ENCODE measurements at regions not wholly inside any gene's neighbourhood (a gene's known extent, or its start where the extent isn't known, plus 50 kb on each side); places are given as distances from the start of the nearest gene placed in this dataset.

- Histone ChIP-seq H3K9ac (ENCODE audit: control insufficient read depth, extremely low read depth, insufficient read depth, low read length) (no peak overlapping the region), H3K27me3 (ENCODE audit: control insufficient read depth, extremely low read depth, insufficient read depth, low read length) (no peaks in the 10 kb centered on the region)
- dilution Hi-C loops (cut with MboI; ENCODE audit: extremely low pct_ligation_motif_present, low sequenced_read_pairs), result no loop called here
Measured at GRCh38 chr2:167862782-167863181, 384.6 kb downstream of the STK39 start.

GRCh38 chr2:167862296-167862695, 385.1 kb downstream of the STK39 start:
- Histone ChIP-seq H3K27me3 (ENCODE audit: control insufficient read depth, extremely low read depth, insufficient read depth, low read length) (no peaks in the 10 kb centered on the region), H3K4me2 (ENCODE audit: control insufficient read depth, extremely low read depth, insufficient read depth, low read depth, low read length) (no peak overlapping the region), H3K4me1 (ENCODE audit: control insufficient read depth, extremely low read depth, insufficient read depth, low read length) (no peaks in the 10 kb centered on the region), H3K4me3 (ENCODE audit: control insufficient read depth in 2 of 3, extremely low read depth in 1 of 3, insufficient read depth in 2 of 3, low read depth in 1 of 3, low read length in 3 of 3) (no peak overlapping the region), H3K79me2 (ENCODE audit: control insufficient read depth, insufficient read depth, low read length) (no peaks in the 10 kb centered on the region), H3K27ac (ENCODE audit: control insufficient read depth, insufficient read depth, low read length) (no peak overlapping the region), H3K9me1 (ENCODE audit: control insufficient read depth, extremely low read depth, insufficient read depth, low read length) (no peaks in the 10 kb centered on the region), H3K9me3 (ENCODE audit: control insufficient read depth, low read depth, low read length) (no peaks in the 10 kb centered on the region), H2AFZ (ENCODE audit: control insufficient read depth, low read length) (no peak overlapping the region), H4K20me1 (ENCODE audit: control insufficient read depth, extremely low read depth, insufficient read depth, low read length) (no peaks in the 10 kb centered on the region), H3K36me3 (ENCODE audit: control insufficient read depth in 2 of 2, extremely low read depth in 1 of 2, insufficient read depth in 2 of 2, low read length in 2 of 2) (no peaks in the 10 kb centered on the region), H3K9ac (ENCODE audit: control insufficient read depth, extremely low read depth, insufficient read depth, low read length) (no peak overlapping the region)
- FAIRE-seq (no peak), DNase-seq (ENCODE audit: low read depth, low spot score) (no peak)
- dilution Hi-C loops (cut with MboI; ENCODE audit: extremely low pct_ligation_motif_present, low sequenced_read_pairs), result no loop called here
- no peak for TF ChIP-seq CTCF (optimal IDR thresholded peaks at IDR 0.05 in 1 of 3, IDR thresholded peaks at IDR 0.05 in 1 of 3, conservative IDR thresholded peaks at IDR 0.05 in 1 of 3; ENCODE audit: extremely low read depth in 1 of 3, insufficient read depth in 2 of 3, low read length in 3 of 3)
- TF ChIP-seq EZH2 (IDR thresholded peaks at IDR 0.05; ENCODE audit: low read length), result no peak

More at GRCh38 chr2:167862782-167863181, 384.6 kb downstream of the STK39 start:
- Histone ChIP-seq H2AFZ (ENCODE audit: control insufficient read depth, low read length) (no peak overlapping the region), H3K27ac (ENCODE audit: control insufficient read depth, insufficient read depth, low read length) (no peak overlapping the region), H3K79me2 (ENCODE audit: control insufficient read depth, insufficient read depth, low read length) (no peaks in the 10 kb centered on the region), H3K4me1 (ENCODE audit: control insufficient read depth, extremely low read depth, insufficient read depth, low read length) (no peaks in the 10 kb centered on the region), H3K36me3 (ENCODE audit: control insufficient read depth in 2 of 2, extremely low read depth in 1 of 2, insufficient read depth in 2 of 2, low read length in 2 of 2) (no peaks in the 10 kb centered on the region), H3K9me3 (ENCODE audit: control insufficient read depth, low read depth, low read length) (no peaks in the 10 kb centered on the region), H3K9me1 (ENCODE audit: control insufficient read depth, extremely low read depth, insufficient read depth, low read length) (no peaks in the 10 kb centered on the region), H3K4me3 (ENCODE audit: control insufficient read depth in 2 of 3, extremely low read depth in 1 of 3, insufficient read depth in 2 of 3, low read depth in 1 of 3, low read length in 3 of 3) (no peak overlapping the region), H4K20me1 (ENCODE audit: control insufficient read depth, extremely low read depth, insufficient read depth, low read length) (no peaks in the 10 kb centered on the region), H3K4me2 (ENCODE audit: control insufficient read depth, extremely low read depth, insufficient read depth, low read depth, low read length) (no peak overlapping the region)
- DNase-seq (ENCODE audit: low read depth, low spot score), result no peak
- FAIRE-seq, result no peak
- TF ChIP-seq EZH2 (IDR thresholded peaks at IDR 0.05; ENCODE audit: low read length) (no peak), CTCF (optimal IDR thresholded peaks at IDR 0.05 in 1 of 3, IDR thresholded peaks at IDR 0.05 in 1 of 3, conservative IDR thresholded peaks at IDR 0.05 in 1 of 3; ENCODE audit: extremely low read depth in 1 of 3, insufficient read depth in 2 of 3, low read length in 3 of 3) (no peak)

Measured in keratinocyte (primary cell).